A673 (cell line): ENCODE measurements at regions not wholly inside any gene's neighbourhood (a gene's known extent, or its start where the extent isn't known, plus 50 kb on each side); places are given as distances from the start of the nearest gene placed in this dataset.

Experiments
- BruUV-seq: library from RNA; stranded (reverse); fragments of 400-500 nt; replicated peaks from 2 replicates; lab custom pipeline; 2021; lab: Mats Ljungman, UMichigan
- CTCF ChIA-PET: fragments of 300-600 bp; sonication (Branson Sonifier 250); formaldehyde crosslinking; loops from one replicate; lab custom pipeline; 2022; ENCODE audit warnings: antibody characterized with exemption; lab: Charles Lee
- POLR2A ChIA-PET: fragments of 300-600 bp; sonication (Branson Sonifier 250); formaldehyde crosslinking; loops from one replicate; lab custom pipeline; 2022; ENCODE audit warnings: antibody characterized with exemption; ENCODE audit not compliant: low non-redundant PET; lab: Charles Lee
- DNase-seq: peaks from one replicate; pipeline ENCODE4 v3.0.0-alpha.2; 2015; ENCODE audit warnings: low spot score
- H3K27ac ChIP-seq: fragments of 200-600 bp; sonication (generic); 2 replicates; pipeline ENCODE4 v1.5.1; 2016; ENCODE audit warnings: mixed run types, low read depth, mild to moderate bottlenecking, mixed read lengths, antibody characterized with exemption, low read length; ENCODE audit not compliant: poor library complexity, severe bottlenecking
- H3K27me3 ChIP-seq: fragments of 200-600 bp; sonication (generic); replicated peaks from 2 replicates; pipeline ENCODE4 v1.6.1; 2017; ENCODE audit warnings: mixed run types, low read depth, mild to moderate bottlenecking, mixed read lengths, antibody characterized with exemption, low read length; ENCODE audit not compliant: insufficient read depth, poor library complexity
- H3K36me3 ChIP-seq: fragments of 200-600 bp; sonication (generic); 2 replicates; pipeline ENCODE4 v1.6.1; 2016; ENCODE audit warnings: mixed run types, mild to moderate bottlenecking, mixed read lengths, antibody characterized with exemption, low read length; ENCODE audit not compliant: insufficient read depth, poor library complexity, severe bottlenecking
- H3K4me1 ChIP-seq: fragments of 200-600 bp; sonication (generic); 2 replicates; pipeline ENCODE4 v1.6.1; 2017; ENCODE audit warnings: mixed run types, mild to moderate bottlenecking, mixed read lengths, antibody characterized with exemption, low read length; ENCODE audit not compliant: insufficient read depth, poor library complexity, severe bottlenecking
- H3K4me3 ChIP-seq: fragments of 200-600 bp; sonication (generic); 2 replicates; pipeline ENCODE4 v1.5.1; 2016; ENCODE audit warnings: low read depth, mixed run types, mild to moderate bottlenecking, mixed read lengths, low read length; ENCODE audit not compliant: poor library complexity, severe bottlenecking
- H3K9me3 ChIP-seq: fragments of 200-600 bp; sonication (generic); 2 replicates; pipeline ENCODE4 v1.6.1; 2016; ENCODE audit warnings: mixed run types, low read depth, mild to moderate bottlenecking, mixed read lengths, antibody characterized with exemption, low read length; ENCODE audit not compliant: poor library complexity, severe bottlenecking
- EZH2 ChIP-seq: fragments of 200-600 bp; sonication (generic); IDR thresholded peaks from 2 replicates; pipeline ENCODE4 v1.6.1; 2017; ENCODE audit warnings: borderline replicate concordance, low read depth, mild to moderate bottlenecking, mixed read lengths, antibody characterized with exemption, low read length; ENCODE audit not compliant: poor library complexity, severe bottlenecking
- intact Hi-C: fragments of 100-400 bp; cut with micrococcal nuclease; formaldehyde crosslinking; loops from one replicate; pipeline ENCODE4 v1.10.0; 2022; ENCODE audit not compliant: unreplicated experiment
- TF ChIP-seq, protein P1 (sequence below): fragments of 300-800, 200-600 bp; sonication (generic); conservative IDR thresholded peaks from 2 replicates; pipeline ENCODE4 v1.5.1; 2017; ENCODE audit warnings: low read depth, mild to moderate bottlenecking, antibody characterized with exemption, low read length, moderate library complexity, mixed read lengths

- CTCF ChIA-PET = no interaction called here
- no peaks in the 10 kb centered on the region for H3K36me3 ChIP-seq
- no peak overlapping the region for H3K4me3 ChIP-seq
- H3K27ac ChIP-seq = no peak overlapping the region
- DNase-seq = no peak
- no peaks in the 10 kb centered on the region for H3K9me3 ChIP-seq
- POLR2A ChIA-PET = no interaction called here
- no TSS peak for BruUV-seq
- no peaks in the 10 kb centered on the region for H3K27me3 ChIP-seq
- intact Hi-C loops = no loop called here
- TF ChIP-seq, protein P1, sequence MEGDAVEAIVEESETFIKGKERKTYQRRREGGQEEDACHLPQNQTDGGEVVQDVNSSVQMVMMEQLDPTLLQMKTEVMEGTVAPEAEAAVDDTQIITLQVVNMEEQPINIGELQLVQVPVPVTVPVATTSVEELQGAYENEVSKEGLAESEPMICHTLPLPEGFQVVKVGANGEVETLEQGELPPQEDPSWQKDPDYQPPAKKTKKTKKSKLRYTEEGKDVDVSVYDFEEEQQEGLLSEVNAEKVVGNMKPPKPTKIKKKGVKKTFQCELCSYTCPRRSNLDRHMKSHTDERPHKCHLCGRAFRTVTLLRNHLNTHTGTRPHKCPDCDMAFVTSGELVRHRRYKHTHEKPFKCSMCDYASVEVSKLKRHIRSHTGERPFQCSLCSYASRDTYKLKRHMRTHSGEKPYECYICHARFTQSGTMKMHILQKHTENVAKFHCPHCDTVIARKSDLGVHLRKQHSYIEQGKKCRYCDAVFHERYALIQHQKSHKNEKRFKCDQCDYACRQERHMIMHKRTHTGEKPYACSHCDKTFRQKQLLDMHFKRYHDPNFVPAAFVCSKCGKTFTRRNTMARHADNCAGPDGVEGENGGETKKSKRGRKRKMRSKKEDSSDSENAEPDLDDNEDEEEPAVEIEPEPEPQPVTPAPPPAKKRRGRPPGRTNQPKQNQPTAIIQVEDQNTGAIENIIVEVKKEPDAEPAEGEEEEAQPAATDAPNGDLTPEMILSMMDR = no peak
- no peak for TF ChIP-seq EZH2
- H3K4me1 ChIP-seq = no peaks in the 10 kb centered on the region
Measured at GRCh38 chr21:39120876-39121599, 62.2 kb downstream of the PSMG1 start.

GRCh38 chr21:39119891-39120290 is 63.4 kb downstream of the PSMG1 start:
- Histone ChIP-seq H3K36me3 (no peaks in the 10 kb centered on the region), H3K4me1 (no peaks in the 10 kb centered on the region), H3K27me3 (no peaks in the 10 kb centered on the region), H3K27ac (no peak overlapping the region), H3K9me3 (no peaks in the 10 kb centered on the region), H3K4me3 (no peak overlapping the region)
- BruUV-seq = no TSS peak
- intact Hi-C loops = no loop called here
- POLR2A ChIA-PET = no interaction called here
- CTCF ChIA-PET = no interaction called here
- DNase-seq = no peak
- TF ChIP-seq, protein P1 = no peak

DNA sequence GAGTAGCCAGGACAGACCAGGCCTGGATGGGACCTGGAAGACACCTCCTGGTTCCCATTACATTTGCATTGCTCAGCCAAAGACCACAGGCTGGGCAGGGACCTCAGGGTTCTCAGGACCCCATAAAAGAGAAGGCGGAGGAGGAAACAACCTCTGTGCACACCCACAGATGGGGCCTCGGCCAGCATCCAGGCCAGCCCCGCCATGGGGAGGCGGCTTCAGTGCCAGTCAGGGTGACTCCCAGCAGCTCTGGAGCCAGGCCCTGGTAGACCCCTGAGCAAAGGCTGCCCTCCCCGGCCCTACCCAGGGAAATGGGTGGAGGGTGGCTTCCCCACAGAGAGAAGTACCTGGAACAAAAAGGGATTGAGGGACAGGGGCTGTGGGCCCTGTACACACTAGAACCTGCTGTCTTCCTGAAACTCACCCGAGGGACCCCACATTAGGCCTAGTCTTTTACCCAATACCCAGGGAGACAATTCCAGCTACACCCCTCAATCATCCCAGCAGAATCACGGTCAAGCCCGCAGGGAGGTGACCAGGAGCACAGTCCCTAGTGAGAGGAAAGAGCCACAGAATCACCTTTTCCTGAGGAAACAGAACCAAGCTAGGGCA is 64.5 kb downstream of the PSMG1 start:
- no peak for TF ChIP-seq EZH2
- TF ChIP-seq, protein P1 = no peak
- ChIA-PET CTCF (no interaction called here), POLR2A (no interaction called here)
- H3K4me1 ChIP-seq = no peaks in the 10 kb centered on the region
- H3K4me3 ChIP-seq = no peak overlapping the region
- no peaks in the 10 kb centered on the region for H3K27me3 ChIP-seq
- intact Hi-C loops = no loop called here
- BruUV-seq = no TSS peak
- DNase-seq = no peak
- H3K36me3 ChIP-seq = no peaks in the 10 kb centered on the region
- no peaks in the 10 kb centered on the region for H3K9me3 ChIP-seq
- no peak overlapping the region for H3K27ac ChIP-seq
